ENCODE measurements at regions not wholly inside any gene's neighbourhood (a gene's known extent, or its start where the extent isn't known, plus 50 kb on each side); places are given as distances from the start of the nearest gene placed in this dataset.
"Not testable (repeated sequence)": the region's sequence is repeated elsewhere in the genome, so short reads cannot be mapped to it uniquely, and the experiment has no call there.

GRCh38 chr7:113784316-113784715, 134.5 kb downstream of the PPP1R3A start:
- no peak for DNase-seq (ENCODE audit: low read depth in 2 of 2)

GRCh38 chr7:113783403-113783802, 135.4 kb downstream of the PPP1R3A start:
- no peak for DNase-seq (ENCODE audit: low read depth in 2 of 2)

GRCh38 chr7:113775804-113776203, 143.0 kb downstream of the PPP1R3A start:
- DNase-seq (ENCODE audit: low read depth in 2 of 2): no peak

- DNase-seq (ENCODE audit: low read depth in 2 of 2): no peak
Measured at GRCh38 chr7:113775401-113775800, 143.4 kb downstream of the PPP1R3A start.

GRCh38 chr7:113774182-113774807, 144.5 kb downstream of the PPP1R3A start:
- DNase-seq (ENCODE audit: low read depth in 2 of 2): no peak

GRCh38 chr7:113770146-113770738, 148.6 kb downstream of the PPP1R3A start:
- no peak for DNase-seq (ENCODE audit: low read depth in 2 of 2)

GRCh38 chr7:113768387-113768786, 150.4 kb downstream of the PPP1R3A start:
- no peak for DNase-seq (ENCODE audit: low read depth in 2 of 2)

GRCh38 chr7:113764401-113765035, 154.3 kb downstream of the PPP1R3A start:
- no peak for DNase-seq (ENCODE audit: low read depth in 2 of 2)

- no peak for DNase-seq (ENCODE audit: low read depth in 2 of 2)
Measured at GRCh38 chr7:113763226-113763625, 155.6 kb downstream of the PPP1R3A start.

- DNase-seq (ENCODE audit: low read depth in 2 of 2): no peak
Measured at GRCh38 chr7:113756250-113756649, 162.6 kb downstream of the PPP1R3A start.

GRCh38 chr7:113752689-113753088, 166.1 kb downstream of the PPP1R3A start:
- DNase-seq (ENCODE audit: low read depth in 2 of 2): no peak

- no peak for DNase-seq (ENCODE audit: low read depth in 2 of 2)
Measured at GRCh38 chr7:113752289-113752688, 166.5 kb downstream of the PPP1R3A start.

- DNase-seq (ENCODE audit: low read depth in 2 of 2): no peak
Measured at GRCh38 chr7:113751547-113751946, 167.3 kb downstream of the PPP1R3A start.

- not testable (repeated sequence) for DNase-seq (ENCODE audit: low read depth in 2 of 2)
Measured at GRCh38 chr7:113748385-113748784, 170.4 kb downstream of the PPP1R3A start.

- DNase-seq (ENCODE audit: low read depth in 2 of 2): not testable (repeated sequence)
Measured at GRCh38 chr7:113742946-113743431, 175.8 kb downstream of the PPP1R3A start.

GRCh38 chr7:113742377-113742776, 176.4 kb downstream of the PPP1R3A start:
- no peak for DNase-seq (ENCODE audit: low read depth in 2 of 2)

- no peak for DNase-seq (ENCODE audit: low read depth in 2 of 2)
Measured at GRCh38 chr7:113731571-113731970, 187.2 kb downstream of the PPP1R3A start.

GRCh38 chr7:113730309-113730955, 188.4 kb downstream of the PPP1R3A start:
- no peak for DNase-seq (ENCODE audit: low read depth in 2 of 2)

- DNase-seq (ENCODE audit: low read depth in 2 of 2): no peak
Measured at GRCh38 chr7:113727486-113727885, 191.3 kb downstream of the PPP1R3A start.

- DNase-seq (ENCODE audit: low read depth in 2 of 2): no peak
Measured at GRCh38 chr7:113722006-113722405, 196.8 kb downstream of the PPP1R3A start.

GRCh38 chr7:113717739-113718138, 201.1 kb downstream of the PPP1R3A start:
- no peak for DNase-seq (ENCODE audit: low read depth in 2 of 2)

GRCh38 chr7:113715981-113716856, 202.6 kb downstream of the PPP1R3A start:
- DNase-seq (ENCODE audit: low read depth in 2 of 2): no peak

All from activated CD4-positive, alpha-beta T cell treated with anti-CD3 and anti-CD28 coated beads for 24 hours (primary cell).